NCI-H2227 treated with DMSO at 0.1 percent for 48 hours (cell line): ENCODE measurements at regions not wholly inside any gene's neighbourhood (a gene's known extent, or its start where the extent isn't known, plus 50 kb on each side); places are given as distances from the start of the nearest gene placed in this dataset.

Experiments used
- DNase-seq: peaks from one replicate; lab custom pipeline; 2025; lab: John Stamatoyannopoulos, UW

DNA sequence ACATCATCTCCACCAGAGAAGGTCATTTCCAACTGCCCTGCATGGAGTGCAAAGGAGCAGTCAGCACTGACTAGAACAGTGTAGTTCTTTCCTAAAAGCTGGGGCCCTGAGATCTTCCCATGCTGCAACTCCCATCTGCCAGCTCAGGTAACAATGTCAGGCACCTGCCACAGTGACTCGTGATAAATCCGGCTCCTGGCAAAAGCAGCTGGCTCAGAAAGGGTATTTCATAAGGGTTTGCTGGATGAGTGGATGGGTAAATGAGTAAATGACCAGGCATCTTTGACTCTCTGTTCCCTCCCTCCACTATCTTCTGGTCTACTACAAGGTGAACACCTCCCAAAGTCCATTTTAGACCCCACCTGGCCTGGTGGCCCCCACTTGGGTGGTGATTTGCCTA, 403.6 kb downstream of the NXPE2 start:
- no peak for DNase-seq

DNA sequence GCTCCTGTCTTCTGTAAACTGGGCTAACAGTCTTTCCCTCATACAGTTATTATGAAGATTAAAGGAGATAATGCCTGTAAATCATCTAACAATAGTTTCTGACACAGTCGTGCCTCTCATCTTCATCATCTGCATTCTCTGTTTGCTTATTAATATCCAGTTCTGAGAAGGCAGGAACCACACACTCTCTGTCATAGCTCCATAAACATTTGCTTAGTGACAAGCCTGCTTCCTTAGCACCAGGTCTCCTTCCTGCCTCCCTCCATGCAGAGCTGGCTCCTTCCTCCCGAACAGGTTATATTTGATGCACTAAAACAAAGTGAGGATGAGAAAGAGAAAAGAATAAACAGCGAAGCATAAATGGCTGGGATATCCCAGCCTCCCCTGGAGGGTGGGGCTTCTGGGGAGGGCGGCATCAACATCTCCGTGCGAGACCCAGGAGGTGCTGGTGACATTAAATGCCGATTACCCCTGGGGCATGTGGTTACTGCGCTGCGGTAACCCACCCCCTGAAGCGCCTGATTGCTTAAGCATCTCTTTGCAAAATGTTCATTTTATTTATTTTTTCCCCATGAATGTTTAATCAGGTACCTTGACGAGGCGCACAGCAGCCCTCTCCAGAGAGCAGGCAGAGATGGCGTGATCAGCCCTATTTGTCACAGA, 404.9 kb downstream of the NXPE2 start:
- no peak for DNase-seq

DNA sequence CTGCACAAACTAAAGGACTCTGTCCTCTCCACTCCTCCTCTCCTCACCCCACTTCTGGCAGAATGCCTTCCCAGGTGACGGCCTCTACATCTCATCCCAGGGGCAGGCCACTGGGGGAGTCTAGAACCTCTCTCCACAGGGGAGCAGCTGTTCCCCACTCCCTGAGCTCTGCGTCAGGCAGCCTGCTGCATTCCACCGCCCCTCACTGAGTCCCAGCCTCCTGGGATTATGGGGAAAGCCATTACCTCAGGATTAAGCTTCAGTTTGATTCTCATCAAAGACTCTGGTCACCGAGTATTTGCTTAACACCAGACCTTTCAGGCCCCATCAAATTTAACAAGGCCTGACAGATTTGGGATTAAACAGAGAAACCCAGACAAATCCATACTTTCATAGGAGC, 405.9 kb downstream of the NXPE2 start:
- no peak for DNase-seq

DNA sequence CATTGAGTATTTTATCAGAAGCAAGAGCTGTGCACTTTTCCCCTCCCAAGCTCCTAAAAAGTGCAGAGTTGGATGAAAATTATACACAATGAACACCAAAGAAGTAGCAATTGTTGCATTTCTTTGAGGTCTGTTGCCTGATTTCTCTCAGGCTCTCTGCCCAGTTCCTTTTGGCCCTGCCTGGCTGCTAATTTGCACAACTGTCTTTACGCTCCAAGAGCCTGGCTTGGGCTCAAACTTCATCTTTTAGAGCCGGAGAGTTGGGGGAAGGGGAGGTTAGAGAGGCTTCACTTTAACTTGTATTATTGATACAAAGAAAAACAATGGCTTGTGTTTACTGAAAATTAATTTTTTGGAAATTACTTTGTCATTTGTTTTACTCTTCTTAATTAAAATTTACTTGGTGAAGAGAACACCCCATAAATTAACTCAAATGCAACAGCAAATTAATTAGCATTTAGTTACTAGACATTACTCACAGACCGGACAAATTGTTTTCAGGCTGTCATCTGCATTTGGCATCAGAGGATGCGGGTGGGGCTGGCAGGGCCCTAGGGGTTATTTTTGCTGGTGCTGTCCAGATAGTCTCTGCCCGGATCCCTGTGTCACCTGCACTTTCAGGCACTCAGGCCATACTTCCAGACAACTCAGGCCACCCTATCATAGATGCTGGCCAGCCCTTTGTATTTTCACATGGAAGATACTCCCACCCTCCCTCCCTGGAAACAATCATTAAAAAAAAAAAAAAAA, 407.3 kb downstream of the NXPE2 start:
- DNase-seq, result no peak

DNA sequence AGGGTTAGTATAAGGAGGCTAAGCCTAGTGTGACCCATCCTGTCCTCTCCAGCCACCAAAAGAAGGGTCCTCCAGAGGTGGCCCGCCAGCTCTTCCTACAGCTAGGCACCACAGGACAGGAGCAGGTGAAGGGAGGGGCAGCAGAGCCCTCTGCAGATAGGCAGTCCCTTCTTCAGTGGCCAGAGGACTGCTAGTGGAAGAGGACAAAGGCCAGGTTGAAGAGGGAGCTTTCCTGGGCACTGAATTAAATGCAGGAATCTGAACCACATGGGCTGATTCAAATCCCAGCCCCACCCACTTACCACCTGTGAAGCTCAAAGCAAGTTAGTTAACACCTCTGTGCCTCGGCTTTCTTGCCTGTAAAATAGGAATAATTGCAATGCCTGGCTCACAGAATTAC, 409.5 kb downstream of the NXPE2 start:
- DNase-seq, result no peak

DNA sequence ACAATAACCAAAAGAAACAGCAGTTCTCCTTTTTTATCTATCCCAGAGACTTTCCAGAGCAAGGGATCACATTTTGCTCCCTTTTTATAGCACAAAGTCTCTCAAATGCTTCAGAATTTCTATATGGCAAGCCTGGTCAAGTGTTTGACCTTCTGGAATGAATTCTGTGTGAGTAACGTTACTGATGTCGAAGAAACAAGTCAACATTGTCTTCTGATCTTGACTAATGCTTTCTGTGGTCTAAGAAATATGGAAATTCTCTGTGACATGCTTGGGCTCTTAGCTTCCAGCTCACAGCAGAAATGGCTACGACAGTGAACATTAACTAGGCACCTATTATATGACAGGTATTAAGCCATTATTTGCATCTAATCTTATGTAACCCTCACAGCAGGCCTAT, 411.7 kb downstream of the CADM1 start:
- no peak for DNase-seq

DNA sequence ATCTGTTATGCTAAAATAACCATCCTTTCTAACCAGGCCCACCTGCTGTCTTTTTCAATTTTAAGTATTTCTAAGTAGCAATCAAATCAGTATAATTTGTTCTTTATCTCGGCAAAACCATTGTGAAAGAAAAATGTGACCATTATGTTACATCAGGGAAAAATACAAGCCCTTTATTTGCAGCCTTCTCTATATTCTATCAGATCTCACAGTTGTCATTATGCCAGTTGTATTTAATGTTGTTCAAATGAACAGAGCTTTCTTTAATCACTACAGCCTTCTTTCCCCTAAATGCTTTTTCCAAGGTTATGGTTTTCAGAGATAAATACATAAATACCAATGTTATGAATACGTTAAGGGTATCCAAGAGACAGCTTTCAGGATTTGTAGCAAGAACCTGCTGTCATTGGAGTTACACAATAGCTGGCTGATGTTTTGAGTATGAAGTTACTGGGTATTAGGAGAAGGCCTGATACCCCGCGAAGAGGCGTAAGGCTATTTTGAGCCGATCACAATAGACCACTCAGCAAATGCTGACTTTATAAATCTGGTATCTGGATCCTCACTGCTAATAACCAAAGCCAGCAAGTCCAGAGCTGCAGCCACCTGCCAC, 406.3 kb downstream of the CADM1 start:
- peak; percentile 21 for DNase-seq

DNA sequence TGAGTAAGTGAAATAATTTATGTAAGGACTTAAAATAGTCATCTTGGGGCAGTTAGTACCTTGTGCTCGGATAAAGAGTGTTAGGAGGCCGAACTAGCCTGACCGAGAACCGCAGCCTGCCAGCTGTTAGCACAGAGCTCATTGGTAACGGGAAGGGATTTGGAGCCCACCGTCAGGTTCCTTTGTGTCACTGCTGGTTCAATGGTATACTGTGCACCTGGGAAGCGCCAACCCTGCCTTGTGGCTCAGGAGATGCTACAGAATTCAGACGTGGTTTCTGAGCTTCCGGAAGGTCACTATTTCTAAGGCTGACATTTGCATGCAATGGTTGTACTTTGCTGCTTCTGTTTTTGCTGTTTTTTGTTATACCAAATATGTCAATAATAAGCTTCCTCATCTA, 403.5 kb downstream of the CADM1 start:
- no peak for DNase-seq

DNA sequence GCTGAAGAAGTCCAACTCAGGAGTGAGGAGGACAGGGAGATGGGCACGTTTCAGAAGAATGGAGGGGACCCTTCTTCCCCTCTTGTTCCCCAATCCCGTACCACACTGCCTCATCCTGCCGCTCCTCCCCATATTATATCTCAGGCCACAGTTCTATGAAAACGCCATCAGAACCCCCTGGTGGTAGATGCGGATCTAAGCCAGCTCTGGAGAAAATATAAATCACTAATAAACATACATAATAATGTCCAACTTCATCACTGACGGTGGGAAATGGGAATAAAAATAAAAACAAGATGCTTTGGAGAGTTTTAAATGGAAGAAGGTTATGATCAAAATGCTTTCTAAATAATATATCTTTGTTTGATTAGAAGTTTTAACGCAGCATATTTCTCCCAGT, 400.3 kb downstream of the CADM1 start:
- no peak for DNase-seq

DNA sequence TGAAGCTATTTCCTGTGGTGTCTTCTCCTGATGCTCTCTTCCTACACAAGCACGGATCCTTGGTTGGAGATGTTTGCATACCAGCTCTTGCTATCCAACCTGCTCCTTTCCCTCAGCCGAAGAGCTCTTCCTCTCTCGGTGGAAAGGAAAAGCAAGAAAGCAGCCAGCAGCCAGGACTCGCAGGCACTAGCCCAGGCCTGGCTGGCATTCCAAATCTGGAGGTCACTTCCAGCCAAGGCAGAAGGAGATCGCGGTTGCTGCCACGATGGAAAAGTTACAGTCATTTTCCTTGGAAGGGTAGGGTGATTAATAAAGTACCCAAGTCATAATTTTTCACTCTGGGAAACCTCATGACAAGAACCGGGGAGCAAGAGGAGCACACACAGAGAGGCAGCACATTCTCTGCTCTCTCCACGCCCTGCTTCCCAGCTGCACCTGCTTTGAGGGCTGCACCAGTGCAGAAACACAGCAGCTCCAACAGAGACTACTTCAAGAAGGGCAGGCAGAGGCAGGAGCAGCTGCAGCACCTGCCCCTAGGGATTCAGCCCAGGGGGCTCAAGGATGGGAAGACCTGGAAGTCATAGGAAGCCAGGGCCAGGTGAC, 399.3 kb downstream of the CADM1 start:
- no peak for DNase-seq

DNA sequence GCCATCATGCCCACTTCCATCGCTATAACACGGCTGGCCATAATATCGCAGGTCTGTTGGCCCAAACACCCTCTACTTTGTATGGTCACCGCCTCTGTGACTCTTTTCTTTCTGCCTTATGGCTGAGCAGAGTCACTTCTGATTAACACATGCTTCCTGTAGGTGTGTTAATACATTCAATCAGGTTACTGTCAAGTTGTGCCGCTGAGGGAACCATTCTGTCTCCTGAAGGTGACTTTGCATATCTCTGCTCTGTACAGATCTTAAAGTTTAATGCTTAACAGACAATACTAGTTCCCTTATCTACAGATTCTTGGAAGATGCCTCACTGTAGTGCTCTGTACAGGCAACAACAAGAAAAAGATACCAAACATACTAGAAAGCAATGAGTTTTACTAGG, 393.1 kb downstream of the CADM1 start:
- no peak for DNase-seq

DNA sequence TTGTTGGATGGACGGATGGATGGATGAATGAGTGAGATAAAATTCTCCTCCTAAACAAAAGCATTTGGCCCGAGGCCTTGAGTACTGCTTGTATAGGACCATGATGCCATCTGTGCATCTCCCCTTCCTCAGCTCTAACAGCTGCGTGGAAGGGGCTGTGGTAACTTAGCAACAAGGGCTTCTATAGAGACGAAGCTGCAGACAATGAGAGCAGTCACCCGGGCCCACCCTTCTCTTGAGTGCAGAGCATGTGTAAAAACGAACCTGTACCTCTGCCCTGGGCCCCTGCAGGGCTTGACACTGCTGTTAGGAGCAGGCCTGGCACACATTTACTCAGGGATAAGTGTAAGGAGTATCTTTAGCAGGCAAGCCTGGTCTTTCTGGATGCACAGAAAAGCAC, 391.5 kb downstream of the CADM1 start:
- peak; percentile 2 for DNase-seq

DNA sequence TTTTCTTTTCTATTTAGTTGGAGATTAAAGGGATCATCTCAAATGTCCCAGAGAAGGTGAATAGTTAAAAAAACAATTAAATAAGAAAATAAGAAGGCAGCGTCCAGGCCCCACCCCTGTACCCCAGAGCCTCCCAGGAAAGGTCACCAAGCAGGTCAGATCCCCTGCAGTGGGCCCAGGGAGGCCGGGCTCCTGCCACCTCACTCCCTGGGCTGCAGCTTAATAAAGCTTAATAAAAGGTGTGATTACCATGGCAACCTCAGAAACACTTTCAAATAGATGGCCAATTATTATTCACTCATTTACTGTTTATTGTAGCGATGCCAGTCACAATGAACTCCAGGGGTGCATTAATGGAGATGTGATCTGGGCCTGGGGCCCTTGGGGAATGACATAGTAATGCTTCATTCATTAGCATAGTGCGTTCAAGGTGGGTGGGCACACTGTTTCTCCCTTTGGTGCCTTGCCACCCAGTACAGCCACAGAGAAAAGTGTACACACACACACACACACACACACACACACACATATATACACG, 386.2 kb downstream of the CADM1 start:
- DNase-seq, result no peak

DNA sequence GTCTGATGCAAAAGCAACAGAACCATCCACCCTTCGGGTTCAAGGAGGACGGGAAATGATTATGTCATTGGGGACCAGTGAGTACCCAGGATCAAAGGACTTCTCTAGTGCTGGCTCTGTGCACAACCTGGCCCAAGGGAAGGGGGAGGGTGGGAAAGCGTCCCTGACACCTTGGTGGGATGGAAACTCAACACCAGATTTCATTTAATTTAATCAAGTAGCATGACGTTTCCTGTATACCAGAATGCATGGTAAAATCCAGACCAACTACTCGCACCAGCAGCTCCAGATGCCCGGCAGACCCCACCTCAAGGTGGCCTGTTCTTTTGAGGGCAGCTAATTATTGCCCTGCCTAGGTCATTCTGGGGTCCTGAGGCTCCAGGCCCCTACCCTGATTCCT, 385.1 kb downstream of the CADM1 start:
- DNase-seq, result no peak
